ENCODE measurements at regions not wholly inside any gene's neighbourhood (a gene's known extent, or its start where the extent isn't known, plus 50 kb on each side); places are given as distances from the start of the nearest gene placed in this dataset.

GRCh38 chr22:27337676-27338075 lies 463.9 kb downstream of the MN1 start:
- ATAC-seq (ENCODE audit: low read depth): no peak
- Histone ChIP-seq H3K9me3 (ENCODE audit: control extremely low read depth in 1 of 3, control insufficient read depth in 2 of 3, insufficient read depth in 1 of 3, low read length in 2 of 3) (no peaks in the 10 kb centered on the region), H3K4me3 (ENCODE audit: control extremely low read depth in 1 of 5, extremely low read depth in 1 of 5, insufficient read depth in 1 of 5, low read depth in 2 of 5, low read length in 4 of 5) (no peak overlapping the region), H3K9ac (ENCODE audit: low read length) (no peak overlapping the region), H2AFZ (ENCODE audit: insufficient read depth, low read depth, low read length, poor library complexity, severe bottlenecking) (no peak overlapping the region), H3K27me3 (replicated peaks in 1 of 4; ENCODE audit: control extremely low read depth in 1 of 4, control insufficient read depth in 3 of 4, insufficient read depth in 4 of 4, low read length in 3 of 4) (no peaks in the 10 kb centered on the region), H3K4me2 (replicated peaks; ENCODE audit: low read depth, low read length, poor library complexity, severe bottlenecking) (no peak overlapping the region), H4K20me1 (ENCODE audit: control insufficient read depth, insufficient read depth, low read length, poor library complexity, severe bottlenecking) (no peaks in the 10 kb centered on the region), H3K4me1 (ENCODE audit: control insufficient read depth in 2 of 2, insufficient read depth in 2 of 2, low read length in 2 of 2) (no peaks in the 10 kb centered on the region), H3K79me2 (ENCODE audit: control insufficient read depth, insufficient read depth, low read length) (no peaks in the 10 kb centered on the region), H3K36me3 (replicated peaks in 1 of 2; ENCODE audit: control extremely low read depth in 1 of 2, control insufficient read depth in 1 of 2, extremely low read depth in 1 of 2, insufficient read depth in 2 of 2, low read length in 1 of 2) (no peaks in the 10 kb centered on the region), H3K27ac (ENCODE audit: low read length in 2 of 2) (no peak overlapping the region)
- intact Hi-C loops (cut with micrococcal nuclease): no loop called here
- H3K9me3 Mint-ChIP-seq (ENCODE audit: insufficient read depth): no peaks in the 10 kb centered on the region
- H3K4me3 Mint-ChIP-seq: no peak overlapping the region
- peaks cover 12% of the 10 kb centered on the region for H3K27me3 Mint-ChIP-seq
- TF ChIP-seq EZH2 (IDR thresholded peaks at IDR 0.05; ENCODE audit: borderline replicate concordance, insufficient read depth, low read depth, low read length, poor library complexity, severe bottlenecking): no peak
- no peak for TF ChIP-seq CTCF (IDR thresholded peaks at IDR 0.05)
- ChIA-PET CTCF (no interaction called here), POLR2A (no interaction called here)
- 100% methylated on average over 1 of the region's 2 CpGs for WGBS (ENCODE audit: insufficient coverage)
- no peaks in the 10 kb centered on the region for H3K4me1 Mint-ChIP-seq
- H3K27ac Mint-ChIP-seq: no peak overlapping the region
- no peak for DNase-seq

- Mint-ChIP-seq H3K27ac (no peak overlapping the region), H3K4me1 (no peaks in the 10 kb centered on the region), H3K27me3 (peaks cover 6% of the 10 kb centered on the region), H3K9me3 (ENCODE audit: insufficient read depth) (no peaks in the 10 kb centered on the region), H3K4me3 (no peak overlapping the region)
- no peak overlapping the region for H3K27ac ChIP-seq (ENCODE audit: low read length in 2 of 2)
- CTCF ChIA-PET: no interaction called here
- no peaks in the 10 kb centered on the region for H3K79me2 ChIP-seq (ENCODE audit: control insufficient read depth, insufficient read depth, low read length)
- no peak for TF ChIP-seq CTCF (IDR thresholded peaks at IDR 0.05)
- TF ChIP-seq EZH2 (IDR thresholded peaks at IDR 0.05; ENCODE audit: borderline replicate concordance, insufficient read depth, low read depth, low read length, poor library complexity, severe bottlenecking): no peak
- H3K4me2 ChIP-seq (replicated peaks; ENCODE audit: low read depth, low read length, poor library complexity, severe bottlenecking): no peak overlapping the region
- H3K27me3 ChIP-seq (replicated peaks in 1 of 4; ENCODE audit: control extremely low read depth in 1 of 4, control insufficient read depth in 3 of 4, insufficient read depth in 4 of 4, low read length in 3 of 4): no peaks in the 10 kb centered on the region
- no peaks in the 10 kb centered on the region for H3K36me3 ChIP-seq (replicated peaks in 1 of 2; ENCODE audit: control extremely low read depth in 1 of 2, control insufficient read depth in 1 of 2, extremely low read depth in 1 of 2, insufficient read depth in 2 of 2, low read length in 1 of 2)
- H3K9ac ChIP-seq (ENCODE audit: low read length): no peak overlapping the region
- WGBS (ENCODE audit: insufficient coverage): 67% methylated on average over 1 of the region's 2 CpGs
- H3K9me3 ChIP-seq (ENCODE audit: control extremely low read depth in 1 of 3, control insufficient read depth in 2 of 3, insufficient read depth in 1 of 3, low read length in 2 of 3): no peaks in the 10 kb centered on the region
- no peaks in the 10 kb centered on the region for H3K4me1 ChIP-seq (ENCODE audit: control insufficient read depth in 2 of 2, insufficient read depth in 2 of 2, low read length in 2 of 2)
- ATAC-seq (ENCODE audit: low read depth): no peak
- no peaks in the 10 kb centered on the region for H4K20me1 ChIP-seq (ENCODE audit: control insufficient read depth, insufficient read depth, low read length, poor library complexity, severe bottlenecking)
- H2AFZ ChIP-seq (ENCODE audit: insufficient read depth, low read depth, low read length, poor library complexity, severe bottlenecking): no peak overlapping the region
- DNase-seq: no peak
- H3K4me3 ChIP-seq (ENCODE audit: control extremely low read depth in 1 of 5, extremely low read depth in 1 of 5, insufficient read depth in 1 of 5, low read depth in 2 of 5, low read length in 4 of 5): no peak overlapping the region
- POLR2A ChIA-PET: no interaction called here
- intact Hi-C loops (cut with micrococcal nuclease): no loop called here
Observed at GRCh38 chr22:27340047-27340446, 461.5 kb downstream of the MN1 start.
